Fibroblast of lung (primary cell): ENCODE measurements at regions not wholly inside any gene's neighbourhood (a gene's known extent, or its start where the extent isn't known, plus 50 kb on each side); places are given as distances from the start of the nearest gene placed in this dataset.

Experiments
- DNase-seq, 2 donors: peaks; one replicate each; pipeline versions ENCODE4 v3.0.0 to v3.0.0-alpha.2; 2010; ENCODE audit warnings: low read depth in 2 of 2
- H2AFZ ChIP-seq: 2 replicates; pipeline ENCODE4 v1.5.1; 2012; ENCODE audit warnings: low read length, control low read depth, inconsistent platforms
- H3K27ac ChIP-seq: 2 replicates; pipeline ENCODE4 v1.5.1; 2011; ENCODE audit warnings: low read length, control low read depth; ENCODE audit not compliant: insufficient read depth
- H3K27me3 ChIP-seq: 2 replicates; pipeline ENCODE4 v1.5.1; 2011; ENCODE audit warnings: mild to moderate bottlenecking, low read length; ENCODE audit not compliant: control insufficient read depth, insufficient read depth
- H3K36me3 ChIP-seq: 2 replicates; pipeline ENCODE4 v1.5.1; 2011; ENCODE audit warnings: low read length; ENCODE audit not compliant: control insufficient read depth, insufficient read depth
- H3K4me1 ChIP-seq: 2 replicates; pipeline ENCODE4 v1.5.1; 2011; ENCODE audit warnings: low read length; ENCODE audit not compliant: control insufficient read depth, insufficient read depth; ENCODE audit errors: extremely low read depth
- H3K4me2 ChIP-seq: 2 replicates; pipeline ENCODE4 v1.5.1; 2011; ENCODE audit warnings: low read length, control low read depth; ENCODE audit not compliant: insufficient read depth; ENCODE audit errors: extremely low read depth
- H3K4me3 ChIP-seq, 4 experiments: fragments of 200-600 bp in 1 of 4; sonication (generic) in 1 of 4; replicated peaks in 1 of 4; 2 replicates each; pipeline ENCODE4 v1.5.1; 2011 to 2016; ENCODE audit warnings: low read length in 4 of 4, low read depth in 3 of 4, mild to moderate bottlenecking in 3 of 4, control low read depth in 2 of 4, inconsistent platforms in 1 of 4, mixed read lengths in 1 of 4; ENCODE audit not compliant: insufficient read depth in 1 of 4; ENCODE audit errors: control extremely low read depth in 1 of 4
- H3K79me2 ChIP-seq: 2 replicates; pipeline ENCODE4 v1.5.1; 2012; ENCODE audit warnings: mild to moderate bottlenecking, low read length, inconsistent platforms; ENCODE audit not compliant: control insufficient read depth, insufficient read depth
- H3K9ac ChIP-seq: 2 replicates; pipeline ENCODE4 v1.5.1; 2011; ENCODE audit warnings: mild to moderate bottlenecking, low read length, control low read depth; ENCODE audit not compliant: insufficient read depth
- H3K9me3 ChIP-seq: 2 replicates; pipeline ENCODE4 v1.5.1; 2012; ENCODE audit warnings: low read depth, low read length; ENCODE audit not compliant: control insufficient read depth, insufficient read depth
- H4K20me1 ChIP-seq: 2 replicates; pipeline ENCODE4 v1.5.1; 2011; ENCODE audit warnings: low read length; ENCODE audit not compliant: control insufficient read depth, insufficient read depth; ENCODE audit errors: extremely low read depth
- EZH2 ChIP-seq: IDR thresholded peaks from 2 replicates; pipeline ENCODE4 v1.5.1; 2012; ENCODE audit warnings: low read length, control low read depth, mild to moderate bottlenecking; ENCODE audit errors: missing control alignments
- TF ChIP-seq, protein P1 (sequence below), 2 donors: IDR thresholded peaks in 1 of 2; conservative IDR thresholded peaks in 1 of 2; 1 replicate in 1 of 2; 2 replicates in 1 of 2; pipeline ENCODE4 v1.5.1; 2011 to 2012; ENCODE audit warnings: low read length in 2 of 2, control low read depth in 1 of 2, inconsistent platforms in 1 of 2, low read depth in 1 of 2, mild to moderate bottlenecking in 1 of 2

DNA sequence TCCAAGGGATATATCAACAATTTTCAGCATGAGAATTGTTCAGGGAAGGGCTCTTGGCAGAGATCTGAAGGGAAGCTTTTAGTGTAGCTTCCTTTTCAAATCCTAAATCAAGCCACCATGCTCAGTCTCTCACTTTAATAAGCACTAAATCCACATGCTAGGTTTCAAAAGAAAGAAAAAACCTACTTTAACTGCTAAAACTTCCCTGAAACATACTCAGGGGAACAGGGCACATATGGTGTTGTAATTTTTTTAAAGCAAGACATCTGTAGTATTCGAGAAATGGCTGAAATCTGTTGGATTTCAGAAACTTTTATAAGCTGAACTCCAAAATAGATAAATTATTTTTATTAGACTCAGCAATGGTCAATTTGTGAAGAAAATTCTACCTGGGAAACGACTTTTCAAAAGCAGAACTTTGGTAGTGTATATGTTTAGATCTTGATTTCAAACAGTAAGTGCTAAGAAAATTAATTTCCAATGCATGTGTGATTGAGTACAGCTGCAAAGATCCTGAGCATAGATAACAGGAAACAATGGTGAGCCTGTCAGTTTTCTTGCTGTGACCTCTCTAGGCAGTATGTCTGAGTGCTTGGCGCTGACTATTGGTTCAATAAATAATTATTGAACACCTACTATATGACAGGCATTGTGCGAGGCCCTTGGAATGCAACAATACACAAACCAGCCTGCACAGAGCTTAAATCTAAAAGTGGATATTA is 804.5 kb upstream of the SOX9 start:
- Histone ChIP-seq H3K27me3 (no peaks in the 10 kb centered on the region), H3K9me3 (no peaks in the 10 kb centered on the region), H3K79me2 (no peaks in the 10 kb centered on the region), H2AFZ (no peak overlapping the region), H3K4me3 (no peak overlapping the region), H3K4me1 (no peaks in the 10 kb centered on the region), H3K36me3 (no peaks in the 10 kb centered on the region), H3K9ac (no peak overlapping the region), H3K4me2 (no peak overlapping the region), H4K20me1 (no peaks in the 10 kb centered on the region), H3K27ac (no peak overlapping the region)
- no peak for DNase-seq
- TF ChIP-seq EZH2 = no peak
- TF ChIP-seq, protein P1, sequence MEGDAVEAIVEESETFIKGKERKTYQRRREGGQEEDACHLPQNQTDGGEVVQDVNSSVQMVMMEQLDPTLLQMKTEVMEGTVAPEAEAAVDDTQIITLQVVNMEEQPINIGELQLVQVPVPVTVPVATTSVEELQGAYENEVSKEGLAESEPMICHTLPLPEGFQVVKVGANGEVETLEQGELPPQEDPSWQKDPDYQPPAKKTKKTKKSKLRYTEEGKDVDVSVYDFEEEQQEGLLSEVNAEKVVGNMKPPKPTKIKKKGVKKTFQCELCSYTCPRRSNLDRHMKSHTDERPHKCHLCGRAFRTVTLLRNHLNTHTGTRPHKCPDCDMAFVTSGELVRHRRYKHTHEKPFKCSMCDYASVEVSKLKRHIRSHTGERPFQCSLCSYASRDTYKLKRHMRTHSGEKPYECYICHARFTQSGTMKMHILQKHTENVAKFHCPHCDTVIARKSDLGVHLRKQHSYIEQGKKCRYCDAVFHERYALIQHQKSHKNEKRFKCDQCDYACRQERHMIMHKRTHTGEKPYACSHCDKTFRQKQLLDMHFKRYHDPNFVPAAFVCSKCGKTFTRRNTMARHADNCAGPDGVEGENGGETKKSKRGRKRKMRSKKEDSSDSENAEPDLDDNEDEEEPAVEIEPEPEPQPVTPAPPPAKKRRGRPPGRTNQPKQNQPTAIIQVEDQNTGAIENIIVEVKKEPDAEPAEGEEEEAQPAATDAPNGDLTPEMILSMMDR (conservative IDR thresholded peaks at IDR 0.05 in 1 of 2, IDR thresholded peaks at IDR 0.05 in 1 of 2; ENCODE audit: low read depth in 1 of 2, low read length in 2 of 2) = no peak

DNA sequence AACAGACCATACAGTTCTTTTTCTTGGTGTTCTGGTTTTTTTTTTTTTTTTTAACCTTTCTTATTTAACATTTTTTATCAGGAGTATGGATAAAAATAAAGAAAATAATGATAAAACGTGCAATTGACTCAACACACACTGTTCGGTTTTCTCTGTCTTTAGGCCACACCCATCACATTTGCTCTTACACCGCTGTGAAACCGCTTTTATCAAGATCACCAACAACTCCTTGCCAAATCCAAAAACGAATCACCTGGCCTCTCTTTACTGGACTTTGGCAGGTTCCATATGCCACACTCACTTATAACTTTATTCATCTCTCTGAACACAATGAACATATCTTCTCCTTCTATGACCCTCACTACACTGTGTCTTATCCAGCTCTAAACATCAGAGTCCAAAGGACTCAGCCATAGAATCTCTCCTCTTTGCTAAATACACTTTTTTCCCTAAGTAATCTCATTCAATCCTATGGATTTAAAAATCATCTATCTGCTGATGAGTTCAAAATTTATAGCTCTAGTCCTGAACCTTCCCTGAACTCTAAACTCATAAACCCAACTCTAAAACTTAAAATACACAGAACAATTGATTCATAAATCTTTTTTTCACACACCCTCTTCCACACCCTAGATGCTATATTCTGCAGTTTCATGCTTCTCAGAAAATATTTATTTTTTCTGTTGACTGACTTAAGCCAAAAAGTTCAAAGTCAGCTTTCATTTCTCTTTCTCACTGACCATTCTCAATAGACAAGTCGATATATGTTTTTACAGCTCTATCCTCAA is 800.6 kb upstream of the SOX9 start:
- H3K36me3 ChIP-seq = no peaks in the 10 kb centered on the region
- no peak overlapping the region for H3K9ac ChIP-seq
- no peaks in the 10 kb centered on the region for H3K4me1 ChIP-seq
- no peak overlapping the region for H3K27ac ChIP-seq
- H3K4me2 ChIP-seq = no peak overlapping the region
- H3K27me3 ChIP-seq = no peaks in the 10 kb centered on the region
- H4K20me1 ChIP-seq = no peaks in the 10 kb centered on the region
- H3K4me3 ChIP-seq = no peak overlapping the region
- no peaks in the 10 kb centered on the region for H3K79me2 ChIP-seq
- H2AFZ ChIP-seq = no peak overlapping the region
- no peak for DNase-seq
- no peaks in the 10 kb centered on the region for H3K9me3 ChIP-seq
- TF ChIP-seq, protein P1 (conservative IDR thresholded peaks at IDR 0.05 in 1 of 2, IDR thresholded peaks at IDR 0.05 in 1 of 2; ENCODE audit: low read depth in 1 of 2, low read length in 2 of 2) = no peak
- TF ChIP-seq EZH2 = no peak

DNA sequence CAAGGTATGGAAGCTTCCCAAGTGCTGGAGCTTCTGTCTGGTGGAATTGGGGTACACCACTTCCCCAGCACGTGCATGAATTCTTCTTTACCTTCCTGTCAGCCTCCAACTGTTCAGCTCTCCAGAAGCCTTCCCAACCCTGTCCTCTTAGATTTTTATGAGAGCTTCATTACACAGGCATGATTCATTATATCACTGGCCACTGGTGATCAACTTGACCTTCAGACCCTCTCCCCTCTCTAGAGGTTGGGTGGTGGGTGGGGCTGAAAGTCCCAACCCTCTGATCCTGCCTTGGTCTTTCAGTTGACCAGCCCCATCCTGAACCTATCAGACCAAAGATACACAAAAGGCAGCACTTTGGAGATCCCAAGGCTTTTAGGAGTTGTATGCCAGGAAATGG is 795.7 kb upstream of the SOX9 start:
- Histone ChIP-seq H2AFZ (no peak overlapping the region), H3K36me3 (no peaks in the 10 kb centered on the region), H3K27ac (no peak overlapping the region), H4K20me1 (no peaks in the 10 kb centered on the region), H3K4me2 (no peak overlapping the region), H3K4me1 (no peaks in the 10 kb centered on the region), H3K9me3 (no peaks in the 10 kb centered on the region), H3K27me3 (no peaks in the 10 kb centered on the region), H3K9ac (no peak overlapping the region), H3K4me3 (no peak overlapping the region), H3K79me2 (no peaks in the 10 kb centered on the region)
- DNase-seq = no peak
- TF ChIP-seq EZH2 = no peak
- TF ChIP-seq, protein P1 (conservative IDR thresholded peaks at IDR 0.05 in 1 of 2, IDR thresholded peaks at IDR 0.05 in 1 of 2; ENCODE audit: low read depth in 1 of 2, low read length in 2 of 2) = no peak
